ENCODE measurements at regions not wholly inside any gene's neighbourhood (a gene's known extent, or its start where the extent isn't known, plus 50 kb on each side); places are given as distances from the start of the nearest gene placed in this dataset.

DNA sequence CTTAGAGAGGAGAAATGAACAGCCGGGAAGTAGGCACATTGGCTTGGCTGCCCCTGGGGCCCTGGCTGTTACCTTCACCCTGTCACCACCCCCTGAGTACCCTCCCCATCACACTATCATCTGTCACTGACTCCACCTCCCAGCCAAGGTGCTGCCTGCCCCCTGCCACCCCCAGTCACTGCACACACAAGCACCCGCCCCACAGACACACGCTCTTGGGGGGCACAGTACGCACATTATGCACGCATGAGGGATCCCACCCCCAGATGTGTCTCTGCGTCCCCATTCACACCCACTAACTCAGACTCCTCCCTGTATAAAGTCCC is 223.3 kb downstream of the PTPRU start:
- DNase-seq = no peak
- Mint-ChIP-seq H3K4me1 (ENCODE audit: low read depth, unreplicated experiment) (no peaks in the 10 kb centered on the region), H3K9me3 (ENCODE audit: unreplicated experiment) (no peaks in the 10 kb centered on the region), H3K4me3 (ENCODE audit: unreplicated experiment) (no peak overlapping the region), H3K36me3 (ENCODE audit: insufficient read depth, unreplicated experiment) (no peaks in the 10 kb centered on the region), H3K27me3 (ENCODE audit: insufficient read depth, unreplicated experiment) (no peaks in the 10 kb centered on the region), H3K27ac (ENCODE audit: unreplicated experiment) (no peak overlapping the region)
- no TSS peak for BruUV-seq (replicated peaks)
- ChIA-PET POLR2A (no interaction called here), CTCF (no interaction called here)
- no peaks in the 10 kb centered on the region for H3K36me3 ChIP-seq (ENCODE audit: control insufficient read depth, insufficient read depth, low read length)
- no peak overlapping the region for H3K4me3 ChIP-seq (ENCODE audit: low read depth, low read length)
- intact Hi-C loops (cut with micrococcal nuclease; ENCODE audit: unreplicated experiment) = no loop called here
- H3K27me3 ChIP-seq (replicated peaks; ENCODE audit: control insufficient read depth, insufficient read depth, low read length) = no peaks in the 10 kb centered on the region
- H3K4me1 ChIP-seq = no peaks in the 10 kb centered on the region
- TF ChIP-seq, protein P1, sequence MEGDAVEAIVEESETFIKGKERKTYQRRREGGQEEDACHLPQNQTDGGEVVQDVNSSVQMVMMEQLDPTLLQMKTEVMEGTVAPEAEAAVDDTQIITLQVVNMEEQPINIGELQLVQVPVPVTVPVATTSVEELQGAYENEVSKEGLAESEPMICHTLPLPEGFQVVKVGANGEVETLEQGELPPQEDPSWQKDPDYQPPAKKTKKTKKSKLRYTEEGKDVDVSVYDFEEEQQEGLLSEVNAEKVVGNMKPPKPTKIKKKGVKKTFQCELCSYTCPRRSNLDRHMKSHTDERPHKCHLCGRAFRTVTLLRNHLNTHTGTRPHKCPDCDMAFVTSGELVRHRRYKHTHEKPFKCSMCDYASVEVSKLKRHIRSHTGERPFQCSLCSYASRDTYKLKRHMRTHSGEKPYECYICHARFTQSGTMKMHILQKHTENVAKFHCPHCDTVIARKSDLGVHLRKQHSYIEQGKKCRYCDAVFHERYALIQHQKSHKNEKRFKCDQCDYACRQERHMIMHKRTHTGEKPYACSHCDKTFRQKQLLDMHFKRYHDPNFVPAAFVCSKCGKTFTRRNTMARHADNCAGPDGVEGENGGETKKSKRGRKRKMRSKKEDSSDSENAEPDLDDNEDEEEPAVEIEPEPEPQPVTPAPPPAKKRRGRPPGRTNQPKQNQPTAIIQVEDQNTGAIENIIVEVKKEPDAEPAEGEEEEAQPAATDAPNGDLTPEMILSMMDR (IDR thresholded peaks at IDR 0.05; ENCODE audit: insufficient read depth in 1 of 2, low read depth in 1 of 2, low read length in 1 of 2, severe bottlenecking in 1 of 2, unreplicated experiment in 1 of 2) = no peak
- H3K9me3 ChIP-seq = no peaks in the 10 kb centered on the region

DNA sequence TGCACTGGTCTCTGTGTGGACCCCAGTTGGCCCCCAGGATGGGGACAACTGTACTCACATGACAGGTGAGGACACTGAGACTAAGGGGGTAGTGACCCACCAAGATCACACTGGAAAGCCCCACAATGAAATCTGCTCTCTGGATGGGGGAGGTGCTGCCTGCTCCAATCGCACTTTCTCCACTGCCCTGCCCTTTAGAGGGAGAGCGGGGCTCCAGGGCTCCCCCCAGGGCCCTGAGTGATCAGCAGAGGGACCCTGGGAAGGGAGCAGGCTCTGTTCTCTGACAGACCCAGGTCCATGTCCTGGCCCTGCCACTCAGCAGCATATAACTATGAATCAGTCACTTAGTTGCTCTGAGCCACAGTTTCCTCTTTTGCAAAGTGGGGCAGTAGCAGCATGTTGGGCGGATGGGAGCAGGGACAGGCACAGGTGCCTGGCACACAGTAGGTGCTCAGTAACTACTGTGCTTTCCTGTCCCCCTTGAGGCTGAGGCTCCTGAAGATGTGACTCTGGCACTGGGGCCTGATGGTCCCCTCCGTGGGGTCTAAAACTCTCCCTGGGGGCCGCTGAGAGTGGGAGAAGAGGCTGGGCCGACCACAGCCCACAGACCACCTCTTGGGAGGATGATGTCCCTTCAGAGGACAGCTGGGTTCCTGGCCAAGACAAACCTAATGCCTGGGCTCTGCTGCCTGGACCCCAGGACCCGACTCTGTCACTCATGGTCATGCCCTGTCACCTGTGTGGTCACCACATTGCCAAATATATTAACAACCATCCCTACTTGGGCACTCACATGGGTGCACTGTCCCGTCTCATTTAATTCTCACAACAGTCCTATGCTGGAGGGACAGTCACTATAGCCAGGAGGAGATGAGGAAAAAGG is 222.7 kb downstream of the PTPRU start:
- no peaks in the 10 kb centered on the region for H3K9me3 ChIP-seq
- Mint-ChIP-seq H3K4me3 (ENCODE audit: unreplicated experiment) (no peak overlapping the region), H3K9me3 (ENCODE audit: unreplicated experiment) (no peaks in the 10 kb centered on the region), H3K4me1 (ENCODE audit: low read depth, unreplicated experiment) (no peaks in the 10 kb centered on the region), H3K36me3 (ENCODE audit: insufficient read depth, unreplicated experiment) (no peaks in the 10 kb centered on the region), H3K27ac (ENCODE audit: unreplicated experiment) (no peak overlapping the region), H3K27me3 (ENCODE audit: insufficient read depth, unreplicated experiment) (no peaks in the 10 kb centered on the region)
- no TSS peak for BruUV-seq (replicated peaks)
- TF ChIP-seq, protein P1 (IDR thresholded peaks at IDR 0.05; ENCODE audit: insufficient read depth in 1 of 2, low read depth in 1 of 2, low read length in 1 of 2, severe bottlenecking in 1 of 2, unreplicated experiment in 1 of 2) = no peak
- POLR2A ChIA-PET = no interaction called here
- no peaks in the 10 kb centered on the region for H3K4me1 ChIP-seq
- no peak overlapping the region for H3K4me3 ChIP-seq (ENCODE audit: low read depth, low read length)
- CTCF ChIA-PET = no interaction called here
- H3K27me3 ChIP-seq (replicated peaks; ENCODE audit: control insufficient read depth, insufficient read depth, low read length) = no peaks in the 10 kb centered on the region
- no peak for DNase-seq
- intact Hi-C loops (cut with micrococcal nuclease; ENCODE audit: unreplicated experiment) = no loop called here
- no peaks in the 10 kb centered on the region for H3K36me3 ChIP-seq (ENCODE audit: control insufficient read depth, insufficient read depth, low read length)

DNA sequence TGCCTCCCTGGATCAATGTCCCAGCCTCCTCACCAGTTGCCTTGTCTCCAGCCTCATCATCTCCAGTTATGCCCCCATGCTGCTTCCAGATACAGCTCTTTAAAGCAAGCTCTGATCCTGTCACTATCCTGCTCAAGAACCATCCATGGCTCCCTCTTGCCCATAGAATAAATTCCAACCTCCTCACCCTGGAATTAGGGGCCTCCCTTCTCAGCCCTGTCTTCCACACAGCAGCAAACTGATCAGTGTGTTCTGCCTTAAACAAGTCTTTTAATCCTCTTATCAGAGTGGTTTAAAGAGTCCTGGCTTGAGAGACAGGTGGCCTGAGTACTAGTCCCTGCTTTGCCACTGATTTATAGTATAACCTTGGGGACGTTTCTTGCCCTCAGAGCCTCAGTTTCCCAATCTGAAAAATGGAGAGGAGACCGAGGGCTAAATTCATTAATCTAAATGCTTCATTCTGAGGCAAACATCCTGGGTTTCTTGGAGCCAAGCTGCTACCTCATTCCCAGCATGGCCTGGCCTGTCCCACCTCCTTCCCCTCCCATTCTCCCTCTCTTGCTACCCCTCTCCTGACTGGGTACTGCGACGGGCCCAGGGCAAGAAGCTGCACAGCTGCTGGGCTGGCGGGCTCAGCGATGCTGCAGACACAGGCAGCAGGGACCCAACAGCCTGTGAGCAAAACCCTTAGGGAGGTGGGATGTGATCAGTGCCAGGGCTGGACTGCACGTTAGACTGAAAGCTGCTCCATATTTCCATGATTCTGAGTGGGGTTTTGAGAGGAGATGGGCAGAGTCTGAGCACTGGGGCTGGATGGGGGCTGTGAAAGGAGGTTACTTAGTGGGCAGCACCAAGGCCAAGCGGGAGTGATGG is 221.4 kb downstream of the PTPRU start:
- Histone ChIP-seq H3K36me3 (ENCODE audit: control insufficient read depth, insufficient read depth, low read length) (no peaks in the 10 kb centered on the region), H3K4me1 (no peaks in the 10 kb centered on the region), H3K9me3 (no peaks in the 10 kb centered on the region), H3K27me3 (replicated peaks; ENCODE audit: control insufficient read depth, insufficient read depth, low read length) (no peaks in the 10 kb centered on the region), H3K4me3 (ENCODE audit: low read depth, low read length) (no peak overlapping the region)
- Mint-ChIP-seq H3K36me3 (ENCODE audit: insufficient read depth, unreplicated experiment) (no peaks in the 10 kb centered on the region), H3K4me3 (ENCODE audit: unreplicated experiment) (no peak overlapping the region), H3K27ac (ENCODE audit: unreplicated experiment) (no peak overlapping the region), H3K27me3 (ENCODE audit: insufficient read depth, unreplicated experiment) (no peaks in the 10 kb centered on the region), H3K4me1 (ENCODE audit: low read depth, unreplicated experiment) (no peaks in the 10 kb centered on the region), H3K9me3 (ENCODE audit: unreplicated experiment) (no peaks in the 10 kb centered on the region)
- intact Hi-C loops (cut with micrococcal nuclease; ENCODE audit: unreplicated experiment) = no loop called here
- CTCF ChIA-PET = no interaction called here
- TF ChIP-seq, protein P1 (IDR thresholded peaks at IDR 0.05; ENCODE audit: insufficient read depth in 1 of 2, low read depth in 1 of 2, low read length in 1 of 2, severe bottlenecking in 1 of 2, unreplicated experiment in 1 of 2) = no peak
- no TSS peak for BruUV-seq (replicated peaks)
- POLR2A ChIA-PET = no interaction called here
- DNase-seq = no peak
